NK-92 (cell line): ENCODE measurements at regions not wholly inside any gene's neighbourhood (a gene's known extent, or its start where the extent isn't known, plus 50 kb on each side); places are given as distances from the start of the nearest gene placed in this dataset.
"Not testable (repeated sequence)": the region's sequence is repeated elsewhere in the genome, so short reads cannot be mapped to it uniquely, and the experiment has no call there.

Source experiments
- DNase-seq: peaks from one replicate; lab custom pipeline; 2025; ENCODE audit not compliant: unreplicated experiment; lab: John Stamatoyannopoulos, UW

GRCh38 chr11:127993788-127994187 is 593.6 kb downstream of the ETS1 start:
- DNase-seq, result no peak

- DNase-seq, result no peak
These were observed 594.1 kb downstream of the ETS1 start for GRCh38 chr11:127993281-127993680.

- DNase-seq, result no peak
These were observed 601.3 kb downstream of the ETS1 start for GRCh38 chr11:127986073-127986472.

- DNase-seq, result no peak
These were observed 614.5 kb downstream of the ETS1 start for GRCh38 chr11:127972816-127973215.

GRCh38 chr11:127971448-127971847 is 615.9 kb downstream of the ETS1 start:
- DNase-seq, result no peak

- no peak for DNase-seq
These were observed 620.5 kb downstream of the ETS1 start for GRCh38 chr11:127966821-127967220.

- DNase-seq, result no peak
These were observed 621.3 kb downstream of the ETS1 start for GRCh38 chr11:127965939-127966668.

- no peak for DNase-seq
These were observed 624.9 kb downstream of the ETS1 start for GRCh38 chr11:127962416-127962815.

- DNase-seq, result no peak
These were observed 637.2 kb downstream of the ETS1 start for GRCh38 chr11:127950162-127950561.

GRCh38 chr11:127943763-127944162 is 643.6 kb downstream of the ETS1 start:
- no peak for DNase-seq

GRCh38 chr11:127943152-127943551 is 644.2 kb downstream of the ETS1 start:
- DNase-seq, result no peak

GRCh38 chr11:127941554-127941953 is 645.8 kb downstream of the ETS1 start:
- DNase-seq, result not testable (repeated sequence)

GRCh38 chr11:127939000-127939399 is 648.4 kb downstream of the ETS1 start:
- no peak for DNase-seq

GRCh38 chr11:127935081-127935480 is 652.3 kb downstream of the ETS1 start:
- no peak for DNase-seq

- DNase-seq, result not testable (repeated sequence)
These were observed 653.4 kb downstream of the ETS1 start for GRCh38 chr11:127933961-127934360.

- no peak for DNase-seq
These were observed 655.6 kb downstream of the ETS1 start for GRCh38 chr11:127931803-127932202.

GRCh38 chr11:127926721-127927120 is 660.6 kb downstream of the ETS1 start:
- no peak for DNase-seq

- DNase-seq, result no peak
These were observed 661.9 kb downstream of the ETS1 start for GRCh38 chr11:127925475-127925874.

- DNase-seq, result no peak
These were observed 668.0 kb downstream of the ETS1 start for GRCh38 chr11:127919206-127920000.

- DNase-seq, result no peak
These were observed 685.0 kb downstream of the ETS1 start for GRCh38 chr11:127902382-127902781.

GRCh38 chr11:127898422-127899365 is 688.7 kb downstream of the ETS1 start:
- DNase-seq, result no peak
